Breast epithelium (tissue), 3 donors: ENCODE measurements at regions not wholly inside any gene's neighbourhood (a gene's known extent, or its start where the extent isn't known, plus 50 kb on each side); places are given as distances from the start of the nearest gene placed in this dataset.

Experiments used
- POLR2A ChIP-seq: fragments of 450-650 bp; IDR thresholded peaks from one replicate; pipeline ENCODE4 v1.6.1; 2016; ENCODE audit warnings: antibody characterized with exemption, mild to moderate bottlenecking, moderate library complexity
- POLR2AphosphoS5 ChIP-seq, 3 donors: sonication (generic); formaldehyde crosslinking; IDR thresholded peaks; one replicate each; pipeline ENCODE4 v1.6.1; 2017; ENCODE audit warnings: antibody characterized with exemption in 3 of 3
- TF ChIP-seq, protein P1 (sequence below), 3 donors: fragments of 450-650 bp; IDR thresholded peaks; one replicate each; pipeline ENCODE4 v1.5.1; 2016 to 2017; ENCODE audit warnings: antibody characterized with exemption in 3 of 3, mild to moderate bottlenecking in 3 of 3, moderate library complexity in 3 of 3

DNA sequence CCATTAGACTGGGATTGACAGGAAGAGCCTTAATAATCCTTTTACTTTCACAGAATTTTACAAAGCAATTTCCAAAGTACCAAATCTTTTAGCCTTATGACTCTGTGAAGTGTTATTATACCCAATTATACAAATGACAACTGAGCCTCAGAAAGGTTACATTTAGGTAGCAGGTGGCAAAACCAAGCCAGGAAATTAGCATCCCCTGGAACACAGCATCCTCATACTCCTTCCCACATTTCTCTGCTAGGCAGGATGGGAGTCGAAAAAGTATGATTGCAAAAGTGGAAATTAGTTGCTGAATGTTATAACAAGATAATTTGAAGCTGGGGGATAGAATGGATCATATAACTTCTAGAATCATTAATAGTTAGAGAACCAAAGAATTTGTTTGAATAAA is 359.7 kb upstream of the PDGFD start:
- TF ChIP-seq POLR2A (no peak), POLR2AphosphoS5 (IDR thresholded peaks at IDR 0.05) (no peak)
- TF ChIP-seq, protein P1, sequence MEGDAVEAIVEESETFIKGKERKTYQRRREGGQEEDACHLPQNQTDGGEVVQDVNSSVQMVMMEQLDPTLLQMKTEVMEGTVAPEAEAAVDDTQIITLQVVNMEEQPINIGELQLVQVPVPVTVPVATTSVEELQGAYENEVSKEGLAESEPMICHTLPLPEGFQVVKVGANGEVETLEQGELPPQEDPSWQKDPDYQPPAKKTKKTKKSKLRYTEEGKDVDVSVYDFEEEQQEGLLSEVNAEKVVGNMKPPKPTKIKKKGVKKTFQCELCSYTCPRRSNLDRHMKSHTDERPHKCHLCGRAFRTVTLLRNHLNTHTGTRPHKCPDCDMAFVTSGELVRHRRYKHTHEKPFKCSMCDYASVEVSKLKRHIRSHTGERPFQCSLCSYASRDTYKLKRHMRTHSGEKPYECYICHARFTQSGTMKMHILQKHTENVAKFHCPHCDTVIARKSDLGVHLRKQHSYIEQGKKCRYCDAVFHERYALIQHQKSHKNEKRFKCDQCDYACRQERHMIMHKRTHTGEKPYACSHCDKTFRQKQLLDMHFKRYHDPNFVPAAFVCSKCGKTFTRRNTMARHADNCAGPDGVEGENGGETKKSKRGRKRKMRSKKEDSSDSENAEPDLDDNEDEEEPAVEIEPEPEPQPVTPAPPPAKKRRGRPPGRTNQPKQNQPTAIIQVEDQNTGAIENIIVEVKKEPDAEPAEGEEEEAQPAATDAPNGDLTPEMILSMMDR (IDR thresholded peaks at IDR 0.05), result no peak
